Activated CD4-positive, alpha-beta T cell treated with anti-CD3 and anti-CD28 coated beads for 36 hours (primary cell): ENCODE measurements at regions not wholly inside any gene's neighbourhood (a gene's known extent, or its start where the extent isn't known, plus 50 kb on each side); places are given as distances from the start of the nearest gene placed in this dataset.

ENCODE experiments used
- ATAC-seq: fragments of 200-7000 bp; cut with Tn5 transposase; one replicate; pipeline ENCODE4 v1.10.0; 2021; ENCODE audit warnings: mild to moderate bottlenecking, moderate library complexity
- CTCF ChIA-PET: fragments of 350-600 bp; sonication (Branson Sonifier 250); formaldehyde crosslinking; loops from one replicate; lab custom pipeline; 2021; ENCODE audit warnings: antibody characterized with exemption; lab: Charles Lee
- POLR2A ChIA-PET: fragments of 350-600 bp; sonication (Branson Sonifier 250); formaldehyde crosslinking; loops from one replicate; lab custom pipeline; 2021; ENCODE audit warnings: antibody characterized with exemption, inconsistent platforms; lab: Charles Lee
- DNase-seq: peaks from one replicate; pipeline ENCODE4 v3.0.0-alpha.2; 2020
- H3K27ac Mint-ChIP-seq: one replicate; pipeline ENCODE4 v1.8.0; 2021; ENCODE audit warnings: mixed read lengths
- H3K27me3 Mint-ChIP-seq: one replicate; pipeline ENCODE4 v1.8.0; 2021; ENCODE audit warnings: mixed read lengths
- H3K36me3 Mint-ChIP-seq: one replicate; pipeline ENCODE4 v1.8.0; 2021; ENCODE audit warnings: low read depth, mixed read lengths
- H3K4me1 Mint-ChIP-seq: one replicate; pipeline ENCODE4 v1.8.0; 2021; ENCODE audit warnings: mixed read lengths
- H3K4me3 Mint-ChIP-seq: one replicate; pipeline ENCODE4 v1.8.0; 2021; ENCODE audit warnings: mild to moderate bottlenecking, moderate library complexity, mixed read lengths
- H3K9me3 Mint-ChIP-seq: one replicate; pipeline ENCODE4 v1.8.0; 2021; ENCODE audit warnings: low read depth, mixed read lengths
- intact Hi-C, 2 experiments: fragments of 100-400 bp; cut with DNase I in 1 of 2; cut with micrococcal nuclease in 1 of 2; formaldehyde crosslinking; loops; one replicate each; pipeline versions ENCODE4 v1.14.2 to v1.15.1; 2022 to 2024; cut with DNase I, micrococcal nuclease

GRCh38 chr12:111038941-111039340 lies 118.6 kb upstream of the MYL2 start:
- peaks cover 17% of the 10 kb centered on the region for H3K4me1 Mint-ChIP-seq
- intact Hi-C loops = loop anchor here in 1 of 2 experiments (10.0 kb wide), 1 partner anchor 104 kb away; no protein-coding TSS in a partner anchor
- H3K9me3 Mint-ChIP-seq = no peaks in the 10 kb centered on the region
- no peak for DNase-seq
- CTCF ChIA-PET = no interaction called here
- peaks cover 35% of the 10 kb centered on the region for H3K27me3 Mint-ChIP-seq
- ATAC-seq = no peak
- H3K27ac Mint-ChIP-seq = no peak overlapping the region
- POLR2A ChIA-PET = no interaction called here
- no peaks in the 10 kb centered on the region for H3K36me3 Mint-ChIP-seq
- no peak overlapping the region for H3K4me3 Mint-ChIP-seq

GRCh38 chr12:111038077-111038476 lies 117.7 kb upstream of the MYL2 start:
- ATAC-seq = no peak
- no peaks in the 10 kb centered on the region for H3K9me3 Mint-ChIP-seq
- H3K27ac Mint-ChIP-seq = no peak overlapping the region
- DNase-seq = no peak
- no peak overlapping the region for H3K4me3 Mint-ChIP-seq
- H3K36me3 Mint-ChIP-seq = no peaks in the 10 kb centered on the region
- CTCF ChIA-PET = interaction anchor here (1.1 kb wide), 1 partner anchor 11 kb away, joined by 6 read pairs; no protein-coding TSS in a partner anchor
- POLR2A ChIA-PET = interaction anchor here (0.6 kb wide), 1 partner anchor 269 kb away, joined by 3 read pairs; no protein-coding TSS in a partner anchor
- intact Hi-C loops = loop anchor here in 1 of 2 experiments (10.0 kb wide), 1 partner anchor 103 kb away; no protein-coding TSS in a partner anchor
- H3K4me1 Mint-ChIP-seq = peaks cover 17% of the 10 kb centered on the region
- peaks cover 39% of the 10 kb centered on the region for H3K27me3 Mint-ChIP-seq

- Mint-ChIP-seq H3K27ac (no peak overlapping the region), H3K27me3 (peaks cover 45% of the 10 kb centered on the region), H3K4me3 (no peak overlapping the region), H3K4me1 (peaks cover 19% of the 10 kb centered on the region), H3K36me3 (no peaks in the 10 kb centered on the region), H3K9me3 (no peaks in the 10 kb centered on the region)
- ChIA-PET CTCF (interaction anchor here (0.8 kb wide), 1 partner anchor 195 kb away, joined by 3 read pairs; no protein-coding TSS in a partner anchor), POLR2A (no interaction called here)
- no peak for DNase-seq
- no peak for ATAC-seq
- intact Hi-C loops = loop anchor here in 1 of 2 experiments (10.0 kb wide), 1 partner anchor 102 kb away; no protein-coding TSS in a partner anchor
Measured at GRCh38 chr12:111037047-111037446, 116.7 kb upstream of the MYL2 start.

GRCh38 chr12:111035578-111036301 lies 115.4 kb upstream of the MYL2 start:
- no peak overlapping the region for H3K27ac Mint-ChIP-seq
- intact Hi-C loops = loop anchor here in 1 of 2 experiments (10.0 kb wide), 1 partner anchor 101 kb away; no protein-coding TSS in a partner anchor
- H3K27me3 Mint-ChIP-seq = peaks cover 57% of the 10 kb centered on the region
- peaks cover 19% of the 10 kb centered on the region for H3K4me1 Mint-ChIP-seq
- peak overlapping the region; percentile 59 for H3K4me3 Mint-ChIP-seq
- ChIA-PET POLR2A (no interaction called here), CTCF (no interaction called here)
- H3K36me3 Mint-ChIP-seq = no peaks in the 10 kb centered on the region
- no peaks in the 10 kb centered on the region for H3K9me3 Mint-ChIP-seq
- DNase-seq (no peak), ATAC-seq (no peak)

GRCh38 chr12:111034886-111035577 lies 114.7 kb upstream of the MYL2 start:
- ChIA-PET POLR2A (no interaction called here), CTCF (no interaction called here)
- H3K27ac Mint-ChIP-seq = no peak overlapping the region
- peaks cover 57% of the 10 kb centered on the region for H3K27me3 Mint-ChIP-seq
- H3K4me1 Mint-ChIP-seq = peaks cover 19% of the 10 kb centered on the region
- no peak for DNase-seq
- peak; percentile 26 for ATAC-seq
- intact Hi-C loops = loop anchor here in 1 of 2 experiments (1.0 to 10.0 kb wide), 2 partner anchors 13 to 100 kb away; no protein-coding TSS in a partner anchor
- peak overlapping the region; percentile 59 for H3K4me3 Mint-ChIP-seq
- no peaks in the 10 kb centered on the region for H3K9me3 Mint-ChIP-seq
- H3K36me3 Mint-ChIP-seq = no peaks in the 10 kb centered on the region

- Mint-ChIP-seq H3K27ac (no peak within 1 kb of the TSS), H3K27me3 (peaks cover 55% of the 10 kb centered on the region), H3K4me1 (peaks cover 19% of the 10 kb centered on the region), H3K9me3 (no peaks in the 10 kb centered on the region), H3K4me3 (peak within 1 kb of the TSS; percentile 59), H3K36me3 (no peaks in the 10 kb centered on the region)
- ATAC-seq (peak; percentile 69), DNase-seq (peak; percentile 29)
- ChIA-PET POLR2A (interaction anchor here (0.6 kb wide), 1 partner anchor 10 kb away, joined by 10 read pairs; no protein-coding TSS in a partner anchor), CTCF (interaction anchor here (0.6 kb wide), 1 partner anchor 41 kb away, joined by 3 read pairs; no protein-coding TSS in a partner anchor)
- intact Hi-C loops = loop anchor here in 1 of 2 experiments (1.0 to 10.0 kb wide), 2 partner anchors 14 to 99 kb away; no protein-coding TSS in a partner anchor
Measured at GRCh38 chr12:111034083-111034885, 113.9 kb upstream of the MYL2 start, which contains the start of gene CUX2. Gene CUX2 (plus strand): TSS chr12:111034165.

- Mint-ChIP-seq H3K27me3 (peaks cover 52% of the 10 kb centered on the region), H3K36me3 (no peaks in the 10 kb centered on the region), H3K27ac (no peak overlapping the region), H3K4me3 (peak overlapping the region; percentile 49), H3K4me1 (peaks cover 19% of the 10 kb centered on the region), H3K9me3 (no peaks in the 10 kb centered on the region)
- peak; percentile 44 for DNase-seq
- ChIA-PET POLR2A (interaction anchor here (0.6 kb wide), 1 partner anchor 11 kb away, joined by 10 read pairs; no protein-coding TSS in a partner anchor), CTCF (interaction anchor here (0.6 to 0.7 kb wide), 3 partner anchors 42 to 1045 kb away, joined by 3 read pairs; no protein-coding TSS in a partner anchor)
- no peak for ATAC-seq
- intact Hi-C loops = loop anchor here in 1 of 2 experiments (1.0 to 10.0 kb wide), 2 partner anchors 15 to 99 kb away; no protein-coding TSS in a partner anchor
Measured at GRCh38 chr12:111033281-111034082, 113.1 kb upstream of the MYL2 start.

- peaks cover 48% of the 10 kb centered on the region for H3K27me3 Mint-ChIP-seq
- intact Hi-C loops = loop anchor here in 1 of 2 experiments (10.0 kb wide), 1 partner anchor 98 kb away; no protein-coding TSS in a partner anchor
- CTCF ChIA-PET = interaction anchor here (0.5 kb wide), 1 partner anchor 272 kb away, joined by 3 read pairs; no protein-coding TSS in a partner anchor
- H3K9me3 Mint-ChIP-seq = no peaks in the 10 kb centered on the region
- ATAC-seq (no peak), DNase-seq (no peak)
- H3K4me3 Mint-ChIP-seq = peak overlapping the region; percentile 24
- H3K4me1 Mint-ChIP-seq = peaks cover 19% of the 10 kb centered on the region
- no peaks in the 10 kb centered on the region for H3K36me3 Mint-ChIP-seq
- H3K27ac Mint-ChIP-seq = no peak overlapping the region
- POLR2A ChIA-PET = no interaction called here
Measured at GRCh38 chr12:111032591-111032919, 112.2 kb upstream of the MYL2 start.

- Mint-ChIP-seq H3K9me3 (no peaks in the 10 kb centered on the region), H3K4me3 (no peak overlapping the region), H3K4me1 (peaks cover 19% of the 10 kb centered on the region), H3K36me3 (no peaks in the 10 kb centered on the region), H3K27me3 (peaks cover 43% of the 10 kb centered on the region), H3K27ac (no peak overlapping the region)
- intact Hi-C loops = loop anchor here in 1 of 2 experiments (10.0 kb wide), 1 partner anchor 97 kb away; no protein-coding TSS in a partner anchor
- ChIA-PET CTCF (interaction anchor here (0.5 kb wide), 1 partner anchor 272 kb away, joined by 3 read pairs; no protein-coding TSS in a partner anchor), POLR2A (no interaction called here)
- ATAC-seq = no peak
- no peak for DNase-seq
Measured at GRCh38 chr12:111031916-111032590, 111.7 kb upstream of the MYL2 start.
